HCT116 (cell line): ENCODE measurements at regions not wholly inside any gene's neighbourhood (a gene's known extent, or its start where the extent isn't known, plus 50 kb on each side); places are given as distances from the start of the nearest gene placed in this dataset.

ENCODE experiments used
- ATAC-seq: fragments of 200-7000 bp; cut with Tn5 transposase; 2 replicates; pipeline ENCODE4 v1.9.1; 2020; ENCODE audit warnings: mild to moderate bottlenecking, moderate library complexity
- BruUV-seq: library from RNA; stranded (reverse); fragments of 400-500 nt; replicated peaks from 2 replicates; lab custom pipeline; 2021; lab: Mats Ljungman, UMichigan
- CTCF ChIA-PET: fragments of 300-600 bp; sonication (Branson Sonifier 250); formaldehyde crosslinking; loops from one replicate; lab custom pipeline; 2021; ENCODE audit warnings: antibody characterized with exemption; lab: Charles Lee
- POLR2A ChIA-PET: fragments of 300-600, 350-600 bp; sonication (Branson Sonifier 250); formaldehyde crosslinking; loops from one replicate; lab custom pipeline; 2021; ENCODE audit warnings: antibody characterized with exemption; lab: Charles Lee
- RAD21 ChIA-PET, 2 experiments: fragments of 300-600 bp; sonication (Branson Sonifier 250); formaldehyde crosslinking; loops; one replicate each; lab custom pipeline; 2023; ENCODE audit warnings: low total read pairs in 2 of 2; ENCODE audit not compliant: uncharacterized antibody in 2 of 2, unreplicated experiment in 2 of 2, low non-redundant PET in 1 of 2; lab: Charles Lee
- DNase-seq: peaks from one replicate; pipeline ENCODE4 v3.0.0-alpha.2; 2010; ENCODE audit warnings: low read depth, low spot score
- H2AFZ ChIP-seq: fragments of 200-600 bp; shearing (Covaris generic), sonication (generic); 2 replicates; pipeline ENCODE4 v1.6.1; 2017; ENCODE audit warnings: low read depth, mixed run types, mixed read lengths, antibody characterized with exemption, low read length; ENCODE audit not compliant: poor library complexity, severe bottlenecking
- H3K27ac ChIP-seq: 2 replicates; pipeline ENCODE4 v1.5.1; 2012; ENCODE audit warnings: low read depth, low read length
- H3K27me3 ChIP-seq: fragments of 200-600 bp; sonication (generic); 2 replicates; pipeline ENCODE4 v1.6.1; 2016; ENCODE audit warnings: mixed run types, low read length, mixed read lengths; ENCODE audit not compliant: insufficient read depth
- H3K36me3 ChIP-seq, 2 experiments: fragments of 200-500 bp in 1 of 2; fragments of 200-600 bp in 1 of 2; sonication (Bioruptor generic) in 1 of 2; sonication (generic) in 1 of 2; 2 replicates each; pipeline versions ENCODE4 v1.5.1 to v1.6.1; 2014 to 2016; ENCODE audit warnings: low read length in 2 of 2, inconsistent platforms in 1 of 2, mixed read lengths in 1 of 2, mixed run types in 1 of 2; ENCODE audit not compliant: insufficient read depth in 2 of 2, control insufficient read depth in 1 of 2
- H3K4me1 ChIP-seq, 2 experiments: fragments of 200-600 bp in 1 of 2; sonication (generic) in 1 of 2; 2 replicates each; pipeline versions ENCODE4 v1.5.1 to v1.6.1; 2012 to 2017; ENCODE audit warnings: low read length in 2 of 2, inconsistent platforms in 1 of 2, mild to moderate bottlenecking in 1 of 2, mixed read lengths in 1 of 2, mixed run types in 1 of 2, moderate library complexity in 1 of 2; ENCODE audit not compliant: insufficient read depth in 2 of 2, control insufficient read depth in 1 of 2
- H3K4me2 ChIP-seq: fragments of 200-600 bp; sonication (generic); 2 replicates; pipeline ENCODE4 v1.6.1; 2017; ENCODE audit warnings: mixed run types, low read length, mixed read lengths
- H3K4me3 ChIP-seq, 2 experiments: fragments of 200-600 bp in 1 of 2; sonication (generic) in 1 of 2; replicated peaks in 1 of 2; 2 replicates each; pipeline ENCODE4 v1.5.1; 2011 to 2016; ENCODE audit warnings: low read length in 2 of 2, control low read depth in 1 of 2, low read depth in 1 of 2, mild to moderate bottlenecking in 1 of 2, mixed read lengths in 1 of 2, mixed run types in 1 of 2
- H3K79me2 ChIP-seq: fragments of 200-600 bp; sonication (generic); 2 replicates; pipeline ENCODE4 v1.6.1; 2017; ENCODE audit warnings: mild to moderate bottlenecking, mixed run types, low read length, moderate library complexity, mixed read lengths; ENCODE audit not compliant: insufficient read depth
- H3K9ac ChIP-seq: fragments of 200-600 bp; sonication (generic); 2 replicates; pipeline ENCODE4 v1.6.1; 2016; ENCODE audit warnings: low read length, mixed read lengths
- H3K9me2 ChIP-seq: fragments of 200-600 bp; sonication (generic), shearing (Covaris generic); 2 replicates; pipeline ENCODE4 v1.6.1; 2017; ENCODE audit warnings: mixed run types, mild to moderate bottlenecking, moderate library complexity; ENCODE audit not compliant: insufficient read depth
- H3K9me3 ChIP-seq, 2 experiments: fragments of 200-500 bp in 1 of 2; fragments of 200-600 bp in 1 of 2; sonication (Bioruptor generic) in 1 of 2; sonication (generic) in 1 of 2; 2 replicates each; pipeline ENCODE4 v1.6.1; 2014 to 2017; ENCODE audit warnings: low read length in 2 of 2, mixed read lengths in 2 of 2, inconsistent platforms in 1 of 2, low read depth in 1 of 2, mild to moderate bottlenecking in 1 of 2, mixed run types in 1 of 2, moderate library complexity in 1 of 2; ENCODE audit not compliant: control insufficient read depth in 1 of 2, insufficient read depth in 1 of 2
- H4K20me1 ChIP-seq: fragments of 200-600 bp; sonication (generic), shearing (Covaris generic); 2 replicates; pipeline ENCODE4 v1.6.1; 2017; ENCODE audit warnings: mixed run types, mild to moderate bottlenecking, moderate library complexity; ENCODE audit not compliant: insufficient read depth
- CEBPB ChIP-seq: IDR thresholded peaks from 2 replicates; pipeline ENCODE4 v1.6.1; 2012; ENCODE audit warnings: low read depth
- EGR1 ChIP-seq: IDR thresholded peaks from 2 replicates; pipeline ENCODE4 v1.6.1; 2012; ENCODE audit warnings: low read depth
- ELF1 ChIP-seq: IDR thresholded peaks from 2 replicates; pipeline ENCODE4 v1.6.1; 2012; ENCODE audit warnings: low read depth, borderline replicate concordance
- EZH2 ChIP-seq: fragments of 200-600 bp; sonication (generic); IDR thresholded peaks from 2 replicates; pipeline ENCODE4 v1.6.1; 2017; ENCODE audit warnings: antibody characterized with exemption, mixed run types
- EZH2phosphoT487 ChIP-seq: fragments of 200-600 bp; IDR thresholded peaks from 2 replicates; pipeline ENCODE4 v1.6.1; 2018; ENCODE audit warnings: antibody characterized with exemption, borderline replicate concordance
- FOSL1 ChIP-seq: IDR thresholded peaks from 2 replicates; pipeline ENCODE4 v1.6.1; 2012; ENCODE audit warnings: low read depth
- JUND ChIP-seq: IDR thresholded peaks from 2 replicates; pipeline ENCODE4 v1.6.1; 2012
- POLR2A ChIP-seq: IDR thresholded peaks from 2 replicates; pipeline ENCODE4 v1.7.0; 2011; ENCODE audit warnings: borderline replicate concordance; ENCODE audit not compliant: insufficient read depth, insufficient read length; ENCODE audit errors: extremely low read depth
- POLR2AphosphoS5 ChIP-seq: IDR thresholded peaks from 2 replicates; pipeline ENCODE4 v1.6.1; 2011; ENCODE audit warnings: mild to moderate bottlenecking, low read depth, low read length, moderate library complexity
- RAD21 ChIP-seq: IDR thresholded peaks from 2 replicates; pipeline ENCODE4 v1.6.1; 2012; ENCODE audit warnings: low read depth, mild to moderate bottlenecking
- SIN3A ChIP-seq: IDR thresholded peaks from 2 replicates; pipeline ENCODE4 v1.6.1; 2012; ENCODE audit warnings: low read depth
- SP1 ChIP-seq: IDR thresholded peaks from 2 replicates; pipeline ENCODE4 v1.6.1; 2012; ENCODE audit warnings: low read depth
- YY1 ChIP-seq: IDR thresholded peaks from 2 replicates; pipeline ENCODE4 v1.6.1; 2011; ENCODE audit warnings: low read length, low read depth, moderate library complexity, mild to moderate bottlenecking; ENCODE audit not compliant: insufficient replicate concordance; ENCODE audit errors: extremely low read depth
- ZNF274 ChIP-seq: fragments of 200-500 bp; sonication (Bioruptor generic); IDR thresholded peaks from 2 replicates; pipeline ENCODE4 v1.6.1; 2014; ENCODE audit warnings: mild to moderate bottlenecking, low read depth, low read length, inconsistent platforms
- intact Hi-C: fragments of 100-400 bp; cut with micrococcal nuclease; formaldehyde crosslinking; loops from 2 replicates; pipeline ENCODE4 v1.10.0; 2022
- TF ChIP-seq, protein P1 (sequence below): IDR thresholded peaks from 2 replicates; pipeline ENCODE4 v1.6.1; 2011; ENCODE audit warnings: mild to moderate bottlenecking, low read length, moderate library complexity; ENCODE audit not compliant: insufficient replicate concordance; ENCODE audit errors: extremely low read depth
- TF ChIP-seq, protein P2 (sequence below), 3 experiments: fragments of 200-600 bp in 1 of 3; sonication (generic) in 1 of 3; IDR thresholded peaks in 2 of 3; conservative IDR thresholded peaks in 1 of 3; 2 replicates each; pipeline ENCODE4 v1.5.1; 2012 to 2017; ENCODE audit warnings: low read depth in 2 of 3, low read length in 2 of 3, antibody characterized with exemption in 1 of 3, borderline replicate concordance in 1 of 3, control low read depth in 1 of 3, mild to moderate bottlenecking in 1 of 3, mixed read lengths in 1 of 3, mixed run types in 1 of 3, moderate library complexity in 1 of 3; ENCODE audit not compliant: insufficient read depth in 1 of 3
- TF ChIP-seq, protein P3 (sequence below): IDR thresholded peaks from 2 replicates; pipeline ENCODE4 v1.6.1; 2012
- TF ChIP-seq, protein P4 (sequence below): IDR thresholded peaks from 2 replicates; pipeline ENCODE4 v1.6.1; 2012; ENCODE audit warnings: low read depth
- TF ChIP-seq, protein P5 (sequence below): IDR thresholded peaks from 2 replicates; pipeline ENCODE4 v1.6.1; 2012

DNA sequence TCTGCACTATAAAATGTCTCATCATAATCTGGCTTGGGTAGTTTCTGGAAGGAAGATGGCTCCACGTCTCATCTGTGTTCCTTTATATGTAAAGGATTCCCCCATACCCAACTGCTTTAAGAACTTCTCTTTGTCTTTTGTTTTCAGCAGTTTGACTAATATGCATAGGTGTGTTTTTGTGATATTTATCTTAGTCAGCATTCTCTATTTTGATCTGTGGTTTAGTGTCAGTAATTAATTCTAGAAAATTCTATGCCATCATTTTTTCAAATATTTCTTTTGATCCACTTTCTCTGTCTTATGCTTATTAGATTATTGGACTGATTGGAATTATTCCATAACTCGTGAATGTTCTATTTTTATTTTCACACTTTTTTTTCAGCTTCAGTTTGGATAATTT, 286.3 kb upstream of the THRB start:
- Histone ChIP-seq H3K36me3 (no peaks in the 10 kb centered on the region), H3K4me2 (no peak overlapping the region), H3K9me2 (no peaks in the 10 kb centered on the region), H3K9me3 (no peaks in the 10 kb centered on the region), H3K27ac (no peak overlapping the region), H2AFZ (no peak overlapping the region), H4K20me1 (no peaks in the 10 kb centered on the region), H3K9ac (no peak overlapping the region), H3K4me3 (no peak overlapping the region), H3K79me2 (no peaks in the 10 kb centered on the region), H3K4me1 (no peaks in the 10 kb centered on the region), H3K27me3 (no peaks in the 10 kb centered on the region)
- no TSS peak for BruUV-seq
- ChIA-PET POLR2A (no interaction called here), RAD21 (no interaction called here), CTCF (no interaction called here)
- DNase-seq, result no peak
- no peak for ATAC-seq
- intact Hi-C loops, result no loop called here
- TF ChIP-seq EZH2phosphoT487, result no peak
- TF ChIP-seq YY1, result no peak
- no peak for TF ChIP-seq POLR2AphosphoS5
- TF ChIP-seq RAD21, result no peak
- TF ChIP-seq, protein P1, sequence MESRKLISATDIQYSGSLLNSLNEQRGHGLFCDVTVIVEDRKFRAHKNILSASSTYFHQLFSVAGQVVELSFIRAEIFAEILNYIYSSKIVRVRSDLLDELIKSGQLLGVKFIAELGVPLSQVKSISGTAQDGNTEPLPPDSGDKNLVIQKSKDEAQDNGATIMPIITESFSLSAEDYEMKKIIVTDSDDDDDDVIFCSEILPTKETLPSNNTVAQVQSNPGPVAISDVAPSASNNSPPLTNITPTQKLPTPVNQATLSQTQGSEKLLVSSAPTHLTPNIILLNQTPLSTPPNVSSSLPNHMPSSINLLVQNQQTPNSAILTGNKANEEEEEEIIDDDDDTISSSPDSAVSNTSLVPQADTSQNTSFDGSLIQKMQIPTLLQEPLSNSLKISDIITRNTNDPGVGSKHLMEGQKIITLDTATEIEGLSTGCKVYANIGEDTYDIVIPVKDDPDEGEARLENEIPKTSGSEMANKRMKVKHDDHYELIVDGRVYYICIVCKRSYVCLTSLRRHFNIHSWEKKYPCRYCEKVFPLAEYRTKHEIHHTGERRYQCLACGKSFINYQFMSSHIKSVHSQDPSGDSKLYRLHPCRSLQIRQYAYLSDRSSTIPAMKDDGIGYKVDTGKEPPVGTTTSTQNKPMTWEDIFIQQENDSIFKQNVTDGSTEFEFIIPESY, result no peak
- no peak for TF ChIP-seq EZH2
- TF ChIP-seq SP1, result no peak
- TF ChIP-seq, protein P2, sequence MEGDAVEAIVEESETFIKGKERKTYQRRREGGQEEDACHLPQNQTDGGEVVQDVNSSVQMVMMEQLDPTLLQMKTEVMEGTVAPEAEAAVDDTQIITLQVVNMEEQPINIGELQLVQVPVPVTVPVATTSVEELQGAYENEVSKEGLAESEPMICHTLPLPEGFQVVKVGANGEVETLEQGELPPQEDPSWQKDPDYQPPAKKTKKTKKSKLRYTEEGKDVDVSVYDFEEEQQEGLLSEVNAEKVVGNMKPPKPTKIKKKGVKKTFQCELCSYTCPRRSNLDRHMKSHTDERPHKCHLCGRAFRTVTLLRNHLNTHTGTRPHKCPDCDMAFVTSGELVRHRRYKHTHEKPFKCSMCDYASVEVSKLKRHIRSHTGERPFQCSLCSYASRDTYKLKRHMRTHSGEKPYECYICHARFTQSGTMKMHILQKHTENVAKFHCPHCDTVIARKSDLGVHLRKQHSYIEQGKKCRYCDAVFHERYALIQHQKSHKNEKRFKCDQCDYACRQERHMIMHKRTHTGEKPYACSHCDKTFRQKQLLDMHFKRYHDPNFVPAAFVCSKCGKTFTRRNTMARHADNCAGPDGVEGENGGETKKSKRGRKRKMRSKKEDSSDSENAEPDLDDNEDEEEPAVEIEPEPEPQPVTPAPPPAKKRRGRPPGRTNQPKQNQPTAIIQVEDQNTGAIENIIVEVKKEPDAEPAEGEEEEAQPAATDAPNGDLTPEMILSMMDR (IDR thresholded peaks at IDR 0.05 in 2 of 3, conservative IDR thresholded peaks at IDR 0.05 in 1 of 3; ENCODE audit: borderline replicate concordance in 1 of 3, insufficient read depth in 1 of 3, low read depth in 2 of 3, low read length in 2 of 3), result no peak
- no peak for TF ChIP-seq CEBPB
- no peak for TF ChIP-seq SIN3A
- TF ChIP-seq ELF1, result no peak
- TF ChIP-seq, protein P3, sequence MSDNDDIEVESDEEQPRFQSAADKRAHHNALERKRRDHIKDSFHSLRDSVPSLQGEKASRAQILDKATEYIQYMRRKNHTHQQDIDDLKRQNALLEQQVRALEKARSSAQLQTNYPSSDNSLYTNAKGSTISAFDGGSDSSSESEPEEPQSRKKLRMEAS, result no peak
- TF ChIP-seq, protein P4, sequence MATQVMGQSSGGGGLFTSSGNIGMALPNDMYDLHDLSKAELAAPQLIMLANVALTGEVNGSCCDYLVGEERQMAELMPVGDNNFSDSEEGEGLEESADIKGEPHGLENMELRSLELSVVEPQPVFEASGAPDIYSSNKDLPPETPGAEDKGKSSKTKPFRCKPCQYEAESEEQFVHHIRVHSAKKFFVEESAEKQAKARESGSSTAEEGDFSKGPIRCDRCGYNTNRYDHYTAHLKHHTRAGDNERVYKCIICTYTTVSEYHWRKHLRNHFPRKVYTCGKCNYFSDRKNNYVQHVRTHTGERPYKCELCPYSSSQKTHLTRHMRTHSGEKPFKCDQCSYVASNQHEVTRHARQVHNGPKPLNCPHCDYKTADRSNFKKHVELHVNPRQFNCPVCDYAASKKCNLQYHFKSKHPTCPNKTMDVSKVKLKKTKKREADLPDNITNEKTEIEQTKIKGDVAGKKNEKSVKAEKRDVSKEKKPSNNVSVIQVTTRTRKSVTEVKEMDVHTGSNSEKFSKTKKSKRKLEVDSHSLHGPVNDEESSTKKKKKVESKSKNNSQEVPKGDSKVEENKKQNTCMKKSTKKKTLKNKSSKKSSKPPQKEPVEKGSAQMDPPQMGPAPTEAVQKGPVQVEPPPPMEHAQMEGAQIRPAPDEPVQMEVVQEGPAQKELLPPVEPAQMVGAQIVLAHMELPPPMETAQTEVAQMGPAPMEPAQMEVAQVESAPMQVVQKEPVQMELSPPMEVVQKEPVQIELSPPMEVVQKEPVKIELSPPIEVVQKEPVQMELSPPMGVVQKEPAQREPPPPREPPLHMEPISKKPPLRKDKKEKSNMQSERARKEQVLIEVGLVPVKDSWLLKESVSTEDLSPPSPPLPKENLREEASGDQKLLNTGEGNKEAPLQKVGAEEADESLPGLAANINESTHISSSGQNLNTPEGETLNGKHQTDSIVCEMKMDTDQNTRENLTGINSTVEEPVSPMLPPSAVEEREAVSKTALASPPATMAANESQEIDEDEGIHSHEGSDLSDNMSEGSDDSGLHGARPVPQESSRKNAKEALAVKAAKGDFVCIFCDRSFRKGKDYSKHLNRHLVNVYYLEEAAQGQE, result no peak
- no peak for TF ChIP-seq EGR1
- TF ChIP-seq ZNF274, result no peak
- no peak for TF ChIP-seq POLR2A
- TF ChIP-seq, protein P5, sequence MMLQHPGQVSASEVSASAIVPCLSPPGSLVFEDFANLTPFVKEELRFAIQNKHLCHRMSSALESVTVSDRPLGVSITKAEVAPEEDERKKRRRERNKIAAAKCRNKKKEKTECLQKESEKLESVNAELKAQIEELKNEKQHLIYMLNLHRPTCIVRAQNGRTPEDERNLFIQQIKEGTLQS, result no peak
- no peak for TF ChIP-seq JUND
- TF ChIP-seq FOSL1, result no peak
